ENCODE measurements at regions not wholly inside any gene's neighbourhood (a gene's known extent, or its start where the extent isn't known, plus 50 kb on each side); places are given as distances from the start of the nearest gene placed in this dataset.

DNA sequence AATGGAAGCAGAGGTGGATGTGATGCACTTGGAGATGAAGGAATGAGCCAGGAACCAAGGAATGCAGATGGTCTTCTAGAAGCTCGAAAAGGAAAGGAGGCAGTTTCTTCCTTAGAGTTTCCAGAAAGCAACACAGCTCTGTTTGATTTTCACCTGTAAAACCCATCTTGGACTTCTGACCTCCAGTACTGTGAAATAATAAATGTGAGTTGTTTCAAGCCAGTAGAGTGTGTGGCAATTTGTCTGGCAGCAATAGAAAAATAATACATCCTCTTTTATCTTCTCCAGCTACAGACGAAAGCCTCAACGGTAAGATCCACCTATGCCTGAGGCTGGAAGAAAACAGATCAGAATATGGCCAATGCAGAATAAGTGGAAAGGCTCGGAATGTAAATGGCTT is 199.7 kb downstream of the HINT1 start:
- Histone ChIP-seq H3K9me3 (ENCODE audit: low read depth) (no peaks in the 10 kb centered on the region), H3K4me1 (ENCODE audit: insufficient read depth) (peaks cover 17% of the 10 kb centered on the region), H3K36me3 (replicated peaks; ENCODE audit: insufficient read depth, low read depth) (no peaks in the 10 kb centered on the region), H3K27ac (peak overlapping the region; percentile 55), H3K4me2 (peak overlapping the region; percentile 5), H3K4me3 (no peak overlapping the region), H3K27me3 (no peaks in the 10 kb centered on the region), H3K79me2 (no peaks in the 10 kb centered on the region), H3K9me2 (replicated peaks; ENCODE audit: insufficient read depth) (no peaks in the 10 kb centered on the region), H2AFZ (no peak overlapping the region), H4K20me1 (ENCODE audit: insufficient read depth, poor library complexity, severe bottlenecking) (no peaks in the 10 kb centered on the region)
- TF ChIP-seq EZH2 (IDR thresholded peaks at IDR 0.05; ENCODE audit: borderline replicate concordance), result no peak
- TF ChIP-seq, protein P1, sequence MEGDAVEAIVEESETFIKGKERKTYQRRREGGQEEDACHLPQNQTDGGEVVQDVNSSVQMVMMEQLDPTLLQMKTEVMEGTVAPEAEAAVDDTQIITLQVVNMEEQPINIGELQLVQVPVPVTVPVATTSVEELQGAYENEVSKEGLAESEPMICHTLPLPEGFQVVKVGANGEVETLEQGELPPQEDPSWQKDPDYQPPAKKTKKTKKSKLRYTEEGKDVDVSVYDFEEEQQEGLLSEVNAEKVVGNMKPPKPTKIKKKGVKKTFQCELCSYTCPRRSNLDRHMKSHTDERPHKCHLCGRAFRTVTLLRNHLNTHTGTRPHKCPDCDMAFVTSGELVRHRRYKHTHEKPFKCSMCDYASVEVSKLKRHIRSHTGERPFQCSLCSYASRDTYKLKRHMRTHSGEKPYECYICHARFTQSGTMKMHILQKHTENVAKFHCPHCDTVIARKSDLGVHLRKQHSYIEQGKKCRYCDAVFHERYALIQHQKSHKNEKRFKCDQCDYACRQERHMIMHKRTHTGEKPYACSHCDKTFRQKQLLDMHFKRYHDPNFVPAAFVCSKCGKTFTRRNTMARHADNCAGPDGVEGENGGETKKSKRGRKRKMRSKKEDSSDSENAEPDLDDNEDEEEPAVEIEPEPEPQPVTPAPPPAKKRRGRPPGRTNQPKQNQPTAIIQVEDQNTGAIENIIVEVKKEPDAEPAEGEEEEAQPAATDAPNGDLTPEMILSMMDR (IDR thresholded peaks at IDR 0.05; ENCODE audit: poor library complexity), result no peak
- TF ChIP-seq EZH2phosphoT487 (IDR thresholded peaks at IDR 0.05; ENCODE audit: low read depth, severe bottlenecking, unreplicated experiment), result no peak
- 60% methylated on average over 4 of the region's 4 CpGs for WGBS (ENCODE audit: low lambda C conversion rate, missing lambda C conversion rate)
- DNase-seq (ENCODE audit: low spot score), result no peak

DNA sequence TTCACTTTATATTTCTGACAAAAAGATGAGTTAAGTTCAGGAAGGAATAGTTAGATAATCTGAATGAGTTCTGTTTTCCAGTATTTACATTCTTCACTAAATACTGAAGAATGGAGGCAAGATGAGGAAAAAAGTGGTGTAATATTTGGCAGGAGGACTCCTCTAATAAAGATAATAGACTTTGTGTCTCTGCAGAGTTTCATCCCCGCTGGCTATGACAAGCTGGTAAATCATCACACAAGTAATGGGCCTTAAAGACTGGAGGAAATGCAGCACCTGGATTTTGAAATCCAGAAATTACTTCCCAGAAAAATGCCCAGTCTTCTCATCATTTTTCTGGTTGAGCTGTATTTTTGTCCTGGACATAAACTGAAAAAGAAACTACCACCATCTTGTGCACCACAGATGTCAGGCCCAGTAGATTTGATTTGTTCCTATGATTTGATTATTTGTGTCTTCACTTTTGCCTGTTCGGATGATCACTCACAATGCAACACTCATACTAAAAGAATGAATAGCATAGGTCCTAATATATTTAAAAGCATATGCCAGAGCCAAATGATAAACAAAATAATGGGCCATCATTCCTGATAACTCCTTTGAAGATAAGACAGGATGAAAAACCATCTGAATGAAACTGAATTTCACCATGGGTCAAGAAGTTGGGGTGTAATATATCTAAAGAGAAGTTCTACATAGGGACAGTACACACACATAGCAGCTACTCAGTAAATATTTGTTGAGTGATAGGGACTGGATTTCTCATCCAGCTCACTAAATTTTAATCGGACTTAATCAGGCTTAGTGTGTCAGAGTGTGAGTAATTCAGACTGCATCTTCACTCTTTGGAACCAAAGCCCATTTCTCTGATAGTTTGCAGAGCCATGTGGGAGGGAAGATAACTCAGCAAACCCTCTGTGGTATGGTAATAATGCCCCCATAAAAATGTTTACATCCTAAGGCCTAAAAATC is 200.5 kb downstream of the HINT1 start:
- TF ChIP-seq EZH2 (IDR thresholded peaks at IDR 0.05; ENCODE audit: borderline replicate concordance), result no peak
- Histone ChIP-seq H3K9me3 (ENCODE audit: low read depth) (no peaks in the 10 kb centered on the region), H3K27ac (peak overlapping the region; percentile 55), H3K36me3 (replicated peaks; ENCODE audit: insufficient read depth, low read depth) (no peaks in the 10 kb centered on the region), H2AFZ (no peak overlapping the region), H3K27me3 (no peaks in the 10 kb centered on the region), H4K20me1 (ENCODE audit: insufficient read depth, poor library complexity, severe bottlenecking) (no peaks in the 10 kb centered on the region), H3K9me2 (replicated peaks; ENCODE audit: insufficient read depth) (no peaks in the 10 kb centered on the region), H3K79me2 (no peaks in the 10 kb centered on the region), H3K4me2 (peak overlapping the region; percentile 5), H3K4me3 (no peak overlapping the region), H3K4me1 (ENCODE audit: insufficient read depth) (peaks cover 17% of the 10 kb centered on the region)
- WGBS (ENCODE audit: low lambda C conversion rate, missing lambda C conversion rate), result 58% methylated on average over 3 of the region's 3 CpGs
- DNase-seq (ENCODE audit: low spot score), result no peak

DNA sequence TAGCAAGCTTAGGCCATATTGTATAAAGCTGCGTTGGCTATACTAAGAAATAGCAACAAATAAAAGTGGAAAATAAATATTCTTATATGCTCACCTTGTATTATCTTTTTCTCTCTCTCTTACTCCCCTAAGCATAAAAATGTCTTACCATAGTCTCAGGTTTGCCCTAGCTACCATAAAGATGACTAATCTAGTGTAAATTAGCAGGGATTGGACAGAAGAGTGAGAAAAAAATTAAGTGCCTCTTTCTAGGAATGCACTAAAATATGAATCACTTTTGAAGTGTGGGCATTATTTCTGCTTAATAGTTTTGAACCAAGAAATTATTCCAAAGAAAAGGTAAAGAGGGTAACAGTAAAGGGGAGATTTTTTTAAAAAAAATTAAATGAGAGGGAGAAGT is 201.3 kb downstream of the HINT1 start:
- DNase-seq (ENCODE audit: low spot score), result no peak
- WGBS (ENCODE audit: low lambda C conversion rate, missing lambda C conversion rate), result 88% methylated on average over 1 of the region's 1 CpG
- no peak overlapping the region for H3K4me2 ChIP-seq
- no peak overlapping the region for H3K4me3 ChIP-seq
- TF ChIP-seq, protein P1 (IDR thresholded peaks at IDR 0.05; ENCODE audit: poor library complexity), result no peak
- TF ChIP-seq EZH2 (IDR thresholded peaks at IDR 0.05; ENCODE audit: borderline replicate concordance) (no peak), EZH2phosphoT487 (IDR thresholded peaks at IDR 0.05; ENCODE audit: low read depth, severe bottlenecking, unreplicated experiment) (no peak)
- H3K27me3 ChIP-seq, result no peaks in the 10 kb centered on the region
- no peaks in the 10 kb centered on the region for H3K36me3 ChIP-seq (replicated peaks; ENCODE audit: insufficient read depth, low read depth)
- peaks cover 17% of the 10 kb centered on the region for H3K4me1 ChIP-seq (ENCODE audit: insufficient read depth)
- H3K9me3 ChIP-seq (ENCODE audit: low read depth), result no peaks in the 10 kb centered on the region
- no peaks in the 10 kb centered on the region for H3K9me2 ChIP-seq (replicated peaks; ENCODE audit: insufficient read depth)
- no peak overlapping the region for H3K27ac ChIP-seq
- H4K20me1 ChIP-seq (ENCODE audit: insufficient read depth, poor library complexity, severe bottlenecking), result no peaks in the 10 kb centered on the region
- no peak overlapping the region for H2AFZ ChIP-seq
- H3K79me2 ChIP-seq, result no peaks in the 10 kb centered on the region

DNA sequence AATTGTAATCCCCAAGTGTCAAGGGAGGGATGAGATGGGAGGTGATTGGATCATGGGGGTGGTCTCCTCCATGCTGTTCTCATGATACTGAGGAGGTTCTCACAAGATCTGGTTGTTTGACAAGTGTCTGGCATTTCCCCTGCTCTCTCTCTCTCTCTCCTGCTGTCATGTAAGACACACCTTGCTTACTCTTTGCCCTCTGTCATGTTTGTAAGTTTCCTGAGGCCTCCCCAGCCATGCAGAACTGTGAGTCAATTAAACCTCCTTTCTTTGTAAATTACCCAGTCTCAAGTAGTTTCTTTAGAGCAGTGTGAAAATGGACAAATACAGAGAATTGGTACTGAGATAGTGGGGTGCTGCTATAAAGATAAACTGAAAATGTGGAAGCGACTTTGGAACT is 207.9 kb downstream of the HINT1 start:
- H3K9me2 ChIP-seq (replicated peaks; ENCODE audit: insufficient read depth), result no peaks in the 10 kb centered on the region
- no peak for DNase-seq (ENCODE audit: low spot score)
- H2AFZ ChIP-seq, result no peak overlapping the region
- WGBS (ENCODE audit: low lambda C conversion rate, missing lambda C conversion rate), result 93% methylated on average over 1 of the region's 1 CpG
- no peak overlapping the region for H3K4me3 ChIP-seq
- peaks cover 24% of the 10 kb centered on the region for H3K4me1 ChIP-seq (ENCODE audit: insufficient read depth)
- H3K9me3 ChIP-seq (ENCODE audit: low read depth), result no peaks in the 10 kb centered on the region
- H3K79me2 ChIP-seq, result no peaks in the 10 kb centered on the region
- peak overlapping the region; percentile 74 for H3K27ac ChIP-seq
- H4K20me1 ChIP-seq (ENCODE audit: insufficient read depth, poor library complexity, severe bottlenecking), result no peaks in the 10 kb centered on the region
- no peak overlapping the region for H3K4me2 ChIP-seq
- no peaks in the 10 kb centered on the region for H3K36me3 ChIP-seq (replicated peaks; ENCODE audit: insufficient read depth, low read depth)
- no peaks in the 10 kb centered on the region for H3K27me3 ChIP-seq
- TF ChIP-seq EZH2phosphoT487 (IDR thresholded peaks at IDR 0.05; ENCODE audit: low read depth, severe bottlenecking, unreplicated experiment) (no peak), EZH2 (IDR thresholded peaks at IDR 0.05; ENCODE audit: borderline replicate concordance) (no peak)
- TF ChIP-seq, protein P1 (IDR thresholded peaks at IDR 0.05; ENCODE audit: poor library complexity), result no peak

Data from hepatocyte (in vitro differentiated cells).